ENCODE measurements at regions not wholly inside any gene's neighbourhood (a gene's known extent, or its start where the extent isn't known, plus 50 kb on each side); places are given as distances from the start of the nearest gene placed in this dataset.
A peak's percentile ranks its signal among the peaks of the same experiment; 100 is the strongest.

GRCh38 chr10:10844251-10844650 is 173.4 kb upstream of the CELF2 start:
- peaks cover 8% of the 10 kb centered on the region for H3K4me1 ChIP-seq (ENCODE audit: control insufficient read depth, insufficient read depth, low read length)
- H3K9ac ChIP-seq (ENCODE audit: low read length) = no peak overlapping the region
- peaks cover 8% of the 10 kb centered on the region for H3K9me3 ChIP-seq (ENCODE audit: control insufficient read depth, low read length)
- no peaks in the 10 kb centered on the region for H3K27me3 ChIP-seq (replicated peaks; ENCODE audit: control insufficient read depth, insufficient read depth, low read length)
- H3K36me3 ChIP-seq (ENCODE audit: control insufficient read depth, insufficient read depth, low read length, severe bottlenecking) = no peaks in the 10 kb centered on the region
- H3K4me3 ChIP-seq (ENCODE audit: low read length) = no peak overlapping the region
- DNase-seq (ENCODE audit: low read depth) = no peak

- no peaks in the 10 kb centered on the region for H3K9me3 ChIP-seq (ENCODE audit: control insufficient read depth, low read length)
Measured at GRCh38 chr10:10845185-10845584, 172.5 kb upstream of the CELF2 start.

GRCh38 chr10:10845826-10846503 is 171.7 kb upstream of the CELF2 start:
- Histone ChIP-seq H3K9ac (ENCODE audit: low read length) (peak overlapping the region; percentile 8), H3K4me1 (ENCODE audit: control insufficient read depth, insufficient read depth, low read length) (peaks cover 15% of the 10 kb centered on the region), H3K4me3 (ENCODE audit: low read length) (peak overlapping the region; percentile 49), H3K27me3 (replicated peaks; ENCODE audit: control insufficient read depth, insufficient read depth, low read length) (no peaks in the 10 kb centered on the region), H3K36me3 (ENCODE audit: control insufficient read depth, insufficient read depth, low read length, severe bottlenecking) (no peaks in the 10 kb centered on the region), H3K9me3 (ENCODE audit: control insufficient read depth, low read length) (no peaks in the 10 kb centered on the region)
- no peak for DNase-seq (ENCODE audit: low read depth)

More at GRCh38 chr10:10845185-10845584, 172.5 kb upstream of the CELF2 start:
- Histone ChIP-seq H3K4me1 (ENCODE audit: control insufficient read depth, insufficient read depth, low read length) (peaks cover 8% of the 10 kb centered on the region), H3K36me3 (ENCODE audit: control insufficient read depth, insufficient read depth, low read length, severe bottlenecking) (no peaks in the 10 kb centered on the region), H3K27me3 (replicated peaks; ENCODE audit: control insufficient read depth, insufficient read depth, low read length) (no peaks in the 10 kb centered on the region), H3K9ac (ENCODE audit: low read length) (no peak overlapping the region), H3K4me3 (ENCODE audit: low read length) (no peak overlapping the region)
- no peak for DNase-seq (ENCODE audit: low read depth)

GRCh38 chr10:10846504-10846900 is 171.2 kb upstream of the CELF2 start:
- no peak for DNase-seq (ENCODE audit: low read depth)
- Histone ChIP-seq H3K27me3 (replicated peaks; ENCODE audit: control insufficient read depth, insufficient read depth, low read length) (no peaks in the 10 kb centered on the region), H3K9me3 (ENCODE audit: control insufficient read depth, low read length) (no peaks in the 10 kb centered on the region), H3K9ac (ENCODE audit: low read length) (no peak overlapping the region), H3K4me1 (ENCODE audit: control insufficient read depth, insufficient read depth, low read length) (peaks cover 21% of the 10 kb centered on the region), H3K36me3 (ENCODE audit: control insufficient read depth, insufficient read depth, low read length, severe bottlenecking) (no peaks in the 10 kb centered on the region), H3K4me3 (ENCODE audit: low read length) (no peak overlapping the region)

GRCh38 chr10:10847387-10847786 is 170.3 kb upstream of the CELF2 start:
- no peaks in the 10 kb centered on the region for H3K9me3 ChIP-seq (ENCODE audit: control insufficient read depth, low read length)
- no peaks in the 10 kb centered on the region for H3K36me3 ChIP-seq (ENCODE audit: control insufficient read depth, insufficient read depth, low read length, severe bottlenecking)
- H3K27me3 ChIP-seq (replicated peaks; ENCODE audit: control insufficient read depth, insufficient read depth, low read length) = no peaks in the 10 kb centered on the region
- peaks cover 29% of the 10 kb centered on the region for H3K4me1 ChIP-seq (ENCODE audit: control insufficient read depth, insufficient read depth, low read length)
- no peak for DNase-seq (ENCODE audit: low read depth)
- H3K4me3 ChIP-seq (ENCODE audit: low read length) = no peak overlapping the region
- H3K9ac ChIP-seq (ENCODE audit: low read length) = no peak overlapping the region

- no peak overlapping the region for H3K4me3 ChIP-seq (ENCODE audit: low read length)
- no peaks in the 10 kb centered on the region for H3K27me3 ChIP-seq (replicated peaks; ENCODE audit: control insufficient read depth, insufficient read depth, low read length)
- peaks cover 35% of the 10 kb centered on the region for H3K4me1 ChIP-seq (ENCODE audit: control insufficient read depth, insufficient read depth, low read length)
- no peaks in the 10 kb centered on the region for H3K36me3 ChIP-seq (ENCODE audit: control insufficient read depth, insufficient read depth, low read length, severe bottlenecking)
- DNase-seq (ENCODE audit: low read depth) = no peak
- no peak overlapping the region for H3K9ac ChIP-seq (ENCODE audit: low read length)
- H3K9me3 ChIP-seq (ENCODE audit: control insufficient read depth, low read length) = no peaks in the 10 kb centered on the region
Measured at GRCh38 chr10:10848488-10849111, 169.1 kb upstream of the CELF2 start.

GRCh38 chr10:10849306-10849705 is 168.4 kb upstream of the CELF2 start:
- Histone ChIP-seq H3K4me1 (ENCODE audit: control insufficient read depth, insufficient read depth, low read length) (peaks cover 35% of the 10 kb centered on the region), H3K9me3 (ENCODE audit: control insufficient read depth, low read length) (no peaks in the 10 kb centered on the region), H3K27me3 (replicated peaks; ENCODE audit: control insufficient read depth, insufficient read depth, low read length) (no peaks in the 10 kb centered on the region), H3K36me3 (ENCODE audit: control insufficient read depth, insufficient read depth, low read length, severe bottlenecking) (no peaks in the 10 kb centered on the region), H3K9ac (ENCODE audit: low read length) (no peak overlapping the region), H3K4me3 (ENCODE audit: low read length) (no peak overlapping the region)
- DNase-seq (ENCODE audit: low read depth) = peak; percentile 16

- Histone ChIP-seq H3K27me3 (replicated peaks; ENCODE audit: control insufficient read depth, insufficient read depth, low read length) (no peaks in the 10 kb centered on the region), H3K9me3 (ENCODE audit: control insufficient read depth, low read length) (no peaks in the 10 kb centered on the region), H3K4me3 (ENCODE audit: low read length) (no peak overlapping the region), H3K9ac (ENCODE audit: low read length) (no peak overlapping the region), H3K4me1 (ENCODE audit: control insufficient read depth, insufficient read depth, low read length) (peaks cover 34% of the 10 kb centered on the region), H3K36me3 (ENCODE audit: control insufficient read depth, insufficient read depth, low read length, severe bottlenecking) (no peaks in the 10 kb centered on the region)
- no peak for DNase-seq (ENCODE audit: low read depth)
Measured at GRCh38 chr10:10850214-10850613, 167.5 kb upstream of the CELF2 start.

GRCh38 chr10:10852464-10852863 is 165.2 kb upstream of the CELF2 start:
- no peak for DNase-seq (ENCODE audit: low read depth)
- no peak overlapping the region for H3K4me3 ChIP-seq (ENCODE audit: low read length)
- no peaks in the 10 kb centered on the region for H3K27me3 ChIP-seq (replicated peaks; ENCODE audit: control insufficient read depth, insufficient read depth, low read length)
- H3K4me1 ChIP-seq (ENCODE audit: control insufficient read depth, insufficient read depth, low read length) = peaks cover 27% of the 10 kb centered on the region
- H3K9ac ChIP-seq (ENCODE audit: low read length) = no peak overlapping the region
- H3K9me3 ChIP-seq (ENCODE audit: control insufficient read depth, low read length) = no peaks in the 10 kb centered on the region
- no peaks in the 10 kb centered on the region for H3K36me3 ChIP-seq (ENCODE audit: control insufficient read depth, insufficient read depth, low read length, severe bottlenecking)

GRCh38 chr10:10853954-10854353 is 163.7 kb upstream of the CELF2 start:
- no peaks in the 10 kb centered on the region for H3K9me3 ChIP-seq (ENCODE audit: control insufficient read depth, low read length)
- H3K9ac ChIP-seq (ENCODE audit: low read length) = no peak overlapping the region
- DNase-seq (ENCODE audit: low read depth) = no peak
- no peak overlapping the region for H3K4me3 ChIP-seq (ENCODE audit: low read length)
- H3K36me3 ChIP-seq (ENCODE audit: control insufficient read depth, insufficient read depth, low read length, severe bottlenecking) = no peaks in the 10 kb centered on the region
- no peaks in the 10 kb centered on the region for H3K27me3 ChIP-seq (replicated peaks; ENCODE audit: control insufficient read depth, insufficient read depth, low read length)
- H3K4me1 ChIP-seq (ENCODE audit: control insufficient read depth, insufficient read depth, low read length) = peaks cover 27% of the 10 kb centered on the region

GRCh38 chr10:10854725-10855124 is 162.9 kb upstream of the CELF2 start:
- no peaks in the 10 kb centered on the region for H3K36me3 ChIP-seq (ENCODE audit: control insufficient read depth, insufficient read depth, low read length, severe bottlenecking)
- no peak overlapping the region for H3K9ac ChIP-seq (ENCODE audit: low read length)
- DNase-seq (ENCODE audit: low read depth) = no peak
- no peaks in the 10 kb centered on the region for H3K9me3 ChIP-seq (ENCODE audit: control insufficient read depth, low read length)
- no peaks in the 10 kb centered on the region for H3K27me3 ChIP-seq (replicated peaks; ENCODE audit: control insufficient read depth, insufficient read depth, low read length)
- no peak overlapping the region for H3K4me3 ChIP-seq (ENCODE audit: low read length)
- H3K4me1 ChIP-seq (ENCODE audit: control insufficient read depth, insufficient read depth, low read length) = peaks cover 27% of the 10 kb centered on the region
